IMR-90 (cell line): ENCODE measurements at regions not wholly inside any gene's neighbourhood (a gene's known extent, or its start where the extent isn't known, plus 50 kb on each side); places are given as distances from the start of the nearest gene placed in this dataset.
A peak's percentile ranks its signal among the peaks of the same experiment; 100 is the strongest.

Experiments
- ATAC-seq: fragments of 200-7000 bp; cut with Tn5 transposase; 2 replicates; pipeline ENCODE4 v1.9.1; 2020; ENCODE audit warnings: low read depth, mild to moderate bottlenecking, moderate library complexity
- BruUV-seq: library from RNA; stranded (reverse); fragments of 400-500 nt; replicated peaks from 2 replicates; lab custom pipeline; 2021; lab: Mats Ljungman, UMichigan
- CTCF ChIA-PET: fragments of 300-600 bp; formaldehyde crosslinking; extraction: SDS; loops from one replicate; lab custom pipeline; 2021; ENCODE audit warnings: antibody characterized with exemption; lab: Yijun Ruan, JAX
- POLR2A ChIA-PET: fragments of 300-600 bp; sonication (Branson Sonifier 250); formaldehyde crosslinking; loops from one replicate; lab custom pipeline; 2022; ENCODE audit warnings: antibody characterized with exemption; ENCODE audit not compliant: unreplicated experiment; lab: Charles Lee
- DNase-seq: peaks from one replicate; pipeline ENCODE4 v3.0.0; 2013
- H2AFZ ChIP-seq: replicated peaks from 2 replicates; pipeline ENCODE3; 2013; ENCODE audit warnings: low read length, mild to moderate bottlenecking; ENCODE audit not compliant: poor library complexity
- H2AK5ac ChIP-seq: 2 replicates; pipeline ENCODE4 v1.6.1; 2013; ENCODE audit warnings: low read depth, low read length, inconsistent platforms
- H2AK9ac ChIP-seq: replicated peaks from 2 replicates; pipeline ENCODE3; 2013; ENCODE audit warnings: mild to moderate bottlenecking, low read depth, low read length, moderate library complexity; ENCODE audit not compliant: poor library complexity
- H2BK120ac ChIP-seq: 2 replicates; pipeline ENCODE4 v1.6.1; 2013; ENCODE audit warnings: low read depth, low read length, inconsistent platforms
- H2BK15ac ChIP-seq: 3 replicates; pipeline ENCODE4 v1.6.1; 2013; ENCODE audit warnings: low read depth, low read length, inconsistent platforms
- H2BK20ac ChIP-seq: 2 replicates; pipeline ENCODE4 v1.6.1; 2013; ENCODE audit warnings: low read depth, mild to moderate bottlenecking, inconsistent platforms, low read length, moderate library complexity
- H2BK5ac ChIP-seq: 2 replicates; pipeline ENCODE4 v1.6.1; 2013; ENCODE audit warnings: mild to moderate bottlenecking, low read depth, low read length, inconsistent platforms; ENCODE audit not compliant: poor library complexity, severe bottlenecking
- H3K14ac ChIP-seq: replicated peaks from 2 replicates; pipeline ENCODE4 v1.6.1; 2013; ENCODE audit warnings: low read depth, low read length, inconsistent platforms
- H3K18ac ChIP-seq: 2 replicates; pipeline ENCODE4 v1.6.1; 2013; ENCODE audit warnings: low read depth, low read length, control low read depth
- H3K23ac ChIP-seq: 2 replicates; pipeline ENCODE4 v1.6.1; 2013; ENCODE audit warnings: low read depth, low read length, inconsistent platforms
- H3K27ac ChIP-seq: 2 replicates; pipeline ENCODE4 v1.5.1; 2013; ENCODE audit warnings: mild to moderate bottlenecking, control low read depth, low read length; ENCODE audit not compliant: insufficient read depth
- H3K27me3 ChIP-seq: 2 replicates; pipeline ENCODE4 v1.6.1; 2013; ENCODE audit warnings: low read length; ENCODE audit not compliant: control insufficient read depth, insufficient read depth
- H3K36me3 ChIP-seq: 2 replicates; pipeline ENCODE4 v1.6.1; 2013; ENCODE audit warnings: low read length, mixed read lengths; ENCODE audit not compliant: control insufficient read depth, insufficient read depth
- H3K4ac ChIP-seq: 2 replicates; pipeline ENCODE4 v1.6.1; 2013; ENCODE audit warnings: low read depth, low read length, inconsistent platforms
- H3K4me1 ChIP-seq: 2 replicates; pipeline ENCODE4 v1.6.1; 2013; ENCODE audit warnings: low read length, mixed read lengths; ENCODE audit not compliant: control insufficient read depth, insufficient read depth
- H3K4me2 ChIP-seq: 2 replicates; pipeline ENCODE4 v1.6.1; 2013; ENCODE audit warnings: low read depth, mild to moderate bottlenecking, control low read depth, low read length, moderate library complexity
- H3K4me3 ChIP-seq: 2 replicates; pipeline ENCODE4 v1.5.1; 2013; ENCODE audit warnings: low read depth, mild to moderate bottlenecking, control low read depth, low read length, moderate library complexity; ENCODE audit not compliant: insufficient read depth
- H3K56ac ChIP-seq: 2 replicates; pipeline ENCODE4 v1.6.1; 2013; ENCODE audit warnings: low read length, inconsistent platforms; ENCODE audit not compliant: insufficient read depth; ENCODE audit errors: extremely low read depth
- H3K79me1 ChIP-seq, 2 experiments: 2 replicates each; pipeline ENCODE4 v1.6.1; 2013; ENCODE audit warnings: low read length in 2 of 2, inconsistent platforms in 1 of 2, low read depth in 1 of 2
- H3K9ac ChIP-seq: 2 replicates; pipeline ENCODE4 v1.6.1; 2013; ENCODE audit warnings: low read depth, low read length, control low read depth
- H3K9me1 ChIP-seq: 2 replicates; pipeline ENCODE4 v1.6.1; 2013; ENCODE audit warnings: low read length, inconsistent platforms; ENCODE audit not compliant: insufficient read depth
- H3K9me3 ChIP-seq: 2 replicates; pipeline ENCODE4 v1.6.1; 2013; ENCODE audit warnings: low read length; ENCODE audit not compliant: control insufficient read depth, insufficient read depth
- H4K20me1 ChIP-seq: 2 replicates; pipeline ENCODE4 v1.6.1; 2013; ENCODE audit warnings: low read length, inconsistent platforms; ENCODE audit not compliant: insufficient read depth
- H4K5ac ChIP-seq: 2 replicates; pipeline ENCODE4 v1.6.1; 2013; ENCODE audit warnings: mild to moderate bottlenecking, low read depth, low read length, control low read depth
- H4K8ac ChIP-seq, 2 experiments: 2 replicates each; pipeline ENCODE4 v1.6.1; 2013; ENCODE audit warnings: low read depth in 2 of 2, low read length in 2 of 2, control low read depth in 1 of 2, inconsistent platforms in 1 of 2
- H4K91ac ChIP-seq: 2 replicates; pipeline ENCODE4 v1.6.1; 2013; ENCODE audit warnings: low read depth, low read length, inconsistent platforms; ENCODE audit not compliant: insufficient read depth
- BHLHE40 ChIP-seq: fragments of 150-350 bp; IDR thresholded peaks from 2 replicates; pipeline ENCODE4 v1.6.1; 2016; ENCODE audit warnings: mild to moderate bottlenecking, low read depth, low read length
- CEBPB ChIP-seq: IDR thresholded peaks from 2 replicates; pipeline ENCODE4 v1.6.1; 2012; ENCODE audit warnings: low read depth, low read length, improper control_type of control experiment
- CHD1 ChIP-seq: IDR thresholded peaks from 2 replicates; pipeline ENCODE4 v1.6.1; 2012; ENCODE audit warnings: low read depth, low read length, improper control_type of control experiment
- CTCF ChIP-seq: conservative IDR thresholded peaks from 2 replicates; pipeline ENCODE4 v1.5.1; 2012; ENCODE audit warnings: mild to moderate bottlenecking, low read depth, low read length, improper control_type of control experiment
- FOS ChIP-seq: fragments of 150-350 bp; IDR thresholded peaks from 2 replicates; pipeline ENCODE4 v1.6.1; 2016; ENCODE audit warnings: low read depth, low read length
- MAFK ChIP-seq: IDR thresholded peaks from 2 replicates; pipeline ENCODE4 v1.6.1; 2012; ENCODE audit warnings: low read depth, low read length, improper control_type of control experiment
- POLR2A ChIP-seq: IDR thresholded peaks from 2 replicates; pipeline ENCODE4 v1.6.1; 2012; ENCODE audit warnings: mild to moderate bottlenecking, low read depth, low read length
- RAD21 ChIP-seq: IDR thresholded peaks from 2 replicates; pipeline ENCODE4 v1.6.1; 2012; ENCODE audit warnings: low read length, improper control_type of control experiment
- RCOR1 ChIP-seq: IDR thresholded peaks from 2 replicates; pipeline ENCODE4 v1.6.1; 2012; ENCODE audit warnings: mild to moderate bottlenecking, low read length, improper control_type of control experiment; ENCODE audit not compliant: insufficient replicate concordance
- RFX5 ChIP-seq: IDR thresholded peaks from 2 replicates; pipeline ENCODE4 v1.8.0; 2012; ENCODE audit warnings: low read depth, mild to moderate bottlenecking, low read length, moderate library complexity
- WGBS, 2 experiments: methylation state at CpG; one replicate each; pipeline versions ENCODE4 v1.1.5 to v1.1.7; 2013; ENCODE audit warnings: missing lambda C conversion rate in 2 of 2; ENCODE audit not compliant: insufficient read length in 1 of 2; ENCODE audit errors: extremely low coverage in 2 of 2; 5-methylcytosine and 5-hydroxymethylcytosine counted together
- dilution Hi-C: fragments of 300-500 bp; cut with HindIII; formaldehyde crosslinking; loops from one replicate; pipeline ENCODE4 v1.14.3; 2018; ENCODE audit warnings: low sequenced_read_pairs; ENCODE audit not compliant: unreplicated experiment
- in situ Hi-C: fragments of 300-500 bp; cut with MboI; formaldehyde crosslinking; loops from 3 replicates; pipeline ENCODE4 v1.14.3; 2019; ENCODE audit warnings: low sequenced_read_pairs, inconsistent platforms, mixed read lengths
- intact Hi-C: fragments of 100-400 bp; cut with micrococcal nuclease; formaldehyde crosslinking; loops from 2 replicates; pipeline ENCODE4 v1.10.0; 2022

GRCh38 chr5:28523888-28524635 is 1485.7 kb upstream of the CDH9 start:
- Histone ChIP-seq H3K4me2 (no peak overlapping the region), H3K27ac (no peak overlapping the region), H3K14ac (no peak overlapping the region), H3K4ac (no peak overlapping the region), H3K9me1 (no peaks in the 10 kb centered on the region), H3K23ac (no peak overlapping the region), H3K27me3 (no peaks in the 10 kb centered on the region), H3K9me3 (peaks cover 2% of the 10 kb centered on the region; the same call in 1 of the 2 replicates), H2AFZ (no peak overlapping the region), H4K8ac (no peak overlapping the region), H3K56ac (no peak overlapping the region), H2AK9ac (no peak overlapping the region), H3K36me3 (no peaks in the 10 kb centered on the region), H4K91ac (no peak overlapping the region), H3K9ac (no peak overlapping the region), H2AK5ac (no peak overlapping the region), H2BK5ac (no peak overlapping the region), H2BK120ac (no peak overlapping the region), H2BK15ac (no peak overlapping the region), H3K18ac (no peak overlapping the region), H3K79me1 (no peaks in the 10 kb centered on the region), H2BK20ac (no peak overlapping the region), H4K5ac (no peak overlapping the region), H3K4me1 (no peaks in the 10 kb centered on the region), H4K20me1 (no peaks in the 10 kb centered on the region), H3K4me3 (no peak overlapping the region)
- peak; percentile 53 for DNase-seq
- intact Hi-C loops = no loop called here
- BruUV-seq = no TSS peak
- ChIA-PET POLR2A (no interaction called here), CTCF (no interaction called here)
- in situ Hi-C loops = no loop called here
- dilution Hi-C loops = no loop called here
- TF ChIP-seq POLR2A = no peak
- TF ChIP-seq MAFK = no peak
- no peak for TF ChIP-seq CHD1
- no peak for TF ChIP-seq RFX5
- TF ChIP-seq RAD21 = no peak
- no peak for TF ChIP-seq CEBPB
- TF ChIP-seq FOS = no peak
- TF ChIP-seq RCOR1 = no peak
- TF ChIP-seq CTCF = no peak
- no peak for TF ChIP-seq BHLHE40
- 78% methylated on average over 3 of the region's 4 CpGs; no CpG with 5 or more reads in 1 of the 2 experiments for WGBS, 2 experiments
- peak; percentile 17; the same call in 1 of the 2 replicates for ATAC-seq
